ENCODE measurements at regions not wholly inside any gene's neighbourhood (a gene's known extent, or its start where the extent isn't known, plus 50 kb on each side); places are given as distances from the start of the nearest gene placed in this dataset.
"Not testable (repeated sequence)": the region's sequence is repeated elsewhere in the genome, so short reads cannot be mapped to it uniquely, and the experiment has no call there.

GRCh38 chr22:46031557-46031956 lies 54.6 kb upstream of the WNT7B start:
- Histone ChIP-seq H3K9me3 (ENCODE audit: control insufficient read depth in 2 of 2, low read length in 2 of 2) (no peaks in the 10 kb centered on the region), H3K36me3 (ENCODE audit: control insufficient read depth, insufficient read depth, low read length) (no peaks in the 10 kb centered on the region), H3K4me3 (ENCODE audit: low read depth, low read length) (no peak overlapping the region), H3K27ac (ENCODE audit: insufficient read depth, low read length, poor library complexity, severe bottlenecking) (no peak overlapping the region), H3K27me3 (ENCODE audit: control insufficient read depth, insufficient read depth, low read length) (peaks cover 4% of the 10 kb centered on the region), H3K4me1 (ENCODE audit: control insufficient read depth, insufficient read depth, low read length, poor library complexity, severe bottlenecking) (peaks cover 17% of the 10 kb centered on the region)
- Mint-ChIP-seq H3K36me3 (no peaks in the 10 kb centered on the region), H3K4me3 (no peak overlapping the region), H3K9me3 (no peaks in the 10 kb centered on the region), H3K27me3 (peaks cover 19% of the 10 kb centered on the region), H3K4me1 (peaks cover under 1 to 17% (median 2%) of the 10 kb centered on the region in 4 donors), H3K27ac (no peak overlapping the region)
- no peak for ATAC-seq (ENCODE audit: low read depth in 2 of 2)
- no peak for DNase-seq

DNA sequence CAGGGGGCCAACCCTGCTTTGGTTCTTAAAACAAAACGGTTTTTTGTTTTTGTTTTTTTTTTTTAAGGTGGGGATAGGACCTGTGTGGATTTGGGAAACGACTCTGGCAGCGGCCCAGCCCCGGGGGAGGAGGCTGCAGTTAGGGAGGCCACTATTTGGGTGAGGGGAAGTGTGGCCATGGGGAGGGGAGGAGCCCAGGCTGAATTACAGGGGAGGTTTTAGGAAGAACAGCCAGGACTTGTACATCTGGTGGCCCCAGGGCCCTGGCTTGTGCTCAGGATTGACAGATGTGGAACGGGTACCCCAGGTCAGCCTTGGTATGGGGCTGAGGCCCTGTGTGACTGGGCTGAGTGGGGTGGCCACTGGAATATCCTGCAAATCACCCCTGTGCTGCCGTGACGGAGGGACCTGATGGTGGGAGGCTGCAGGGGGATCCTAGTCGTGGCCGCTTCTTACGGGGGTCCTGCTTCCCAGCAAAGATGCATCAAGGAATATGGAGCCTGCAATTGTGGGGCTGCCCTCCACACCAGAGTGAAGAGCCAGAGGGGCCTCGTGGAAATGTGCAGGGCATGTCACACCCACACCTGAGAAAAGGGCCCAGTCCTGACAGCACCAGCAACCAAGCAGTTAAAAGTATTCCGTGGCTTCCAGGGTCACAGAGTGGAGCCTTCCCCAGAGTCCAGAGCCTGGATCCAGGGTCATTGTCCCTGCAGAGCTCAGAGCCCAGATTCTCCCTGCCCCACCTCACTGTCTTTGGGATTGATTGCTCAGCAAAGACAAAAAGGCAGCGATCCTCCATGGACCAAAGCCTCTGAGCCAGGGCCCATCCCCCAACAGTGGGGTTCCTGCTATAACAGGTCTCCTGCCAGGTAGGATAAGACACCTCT lies 55.2 kb upstream of the WNT7B start:
- ATAC-seq (ENCODE audit: low read depth in 2 of 2) (no peak), DNase-seq (no peak)
- peaks cover 22% of the 10 kb centered on the region for H3K4me1 ChIP-seq (ENCODE audit: control insufficient read depth, insufficient read depth, low read length, poor library complexity, severe bottlenecking)
- H3K4me3 ChIP-seq (ENCODE audit: low read depth, low read length): no peak overlapping the region
- H3K9me3 Mint-ChIP-seq: no peaks in the 10 kb centered on the region
- no peaks in the 10 kb centered on the region for H3K27me3 ChIP-seq (ENCODE audit: control insufficient read depth, insufficient read depth, low read length)
- peaks cover 5 to 19% (median 8%) of the 10 kb centered on the region in 4 donors for H3K4me1 Mint-ChIP-seq
- no peak overlapping the region for H3K27ac Mint-ChIP-seq
- H3K27ac ChIP-seq (ENCODE audit: insufficient read depth, low read length, poor library complexity, severe bottlenecking): no peak overlapping the region
- H3K27me3 Mint-ChIP-seq: peaks cover 15% of the 10 kb centered on the region
- H3K4me3 Mint-ChIP-seq: no peak overlapping the region
- H3K9me3 ChIP-seq (ENCODE audit: control insufficient read depth in 2 of 2, low read length in 2 of 2): no peaks in the 10 kb centered on the region
- no peaks in the 10 kb centered on the region for H3K36me3 Mint-ChIP-seq
- no peaks in the 10 kb centered on the region for H3K36me3 ChIP-seq (ENCODE audit: control insufficient read depth, insufficient read depth, low read length)

- DNase-seq (no peak), ATAC-seq (ENCODE audit: low read depth in 2 of 2) (no peak)
- no peaks in the 10 kb centered on the region for H3K9me3 ChIP-seq (ENCODE audit: control insufficient read depth in 2 of 2, low read length in 2 of 2)
- Mint-ChIP-seq H3K27me3 (peaks cover 7% of the 10 kb centered on the region), H3K4me1 (peaks cover 5 to 20% (median 8%) of the 10 kb centered on the region in 4 donors), H3K4me3 (peak overlapping the region in 2 of 4 donors; percentile 5 to 14), H3K27ac (peak overlapping the region in 1 of 3 donors; percentile 34), H3K9me3 (no peaks in the 10 kb centered on the region), H3K36me3 (no peaks in the 10 kb centered on the region)
- peaks cover 19% of the 10 kb centered on the region for H3K4me1 ChIP-seq (ENCODE audit: control insufficient read depth, insufficient read depth, low read length, poor library complexity, severe bottlenecking)
- H3K36me3 ChIP-seq (ENCODE audit: control insufficient read depth, insufficient read depth, low read length): no peaks in the 10 kb centered on the region
- H3K27me3 ChIP-seq (ENCODE audit: control insufficient read depth, insufficient read depth, low read length): no peaks in the 10 kb centered on the region
- no peak overlapping the region for H3K4me3 ChIP-seq (ENCODE audit: low read depth, low read length)
- no peak overlapping the region for H3K27ac ChIP-seq (ENCODE audit: insufficient read depth, low read length, poor library complexity, severe bottlenecking)
Measured at GRCh38 chr22:46033256-46034200, 56.6 kb upstream of the WNT7B start.

DNA sequence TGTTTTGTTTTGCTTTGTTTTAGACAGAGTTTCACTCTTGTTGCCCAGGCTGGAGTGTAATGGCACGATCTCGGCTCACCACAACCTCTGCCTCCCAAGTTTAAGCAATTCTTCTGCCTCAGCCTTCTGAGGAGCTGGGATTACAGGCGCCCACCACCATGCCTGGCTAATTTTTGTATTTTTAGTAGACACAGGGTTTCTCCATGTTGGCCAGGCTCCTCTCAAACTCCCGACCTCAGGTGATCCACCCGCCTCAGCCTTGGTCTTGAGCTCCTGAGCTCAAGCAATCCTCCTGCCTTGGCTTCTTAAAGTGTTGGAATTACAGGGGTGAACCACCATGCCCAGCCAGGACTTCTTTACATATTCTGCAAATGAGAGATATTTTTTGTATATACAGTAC lies 57.5 kb upstream of the WNT7B start:
- not testable (repeated sequence) for H3K27me3 Mint-ChIP-seq; H3K27ac Mint-ChIP-seq; H3K4me3 ChIP-seq (ENCODE audit: low read depth, low read length); H3K36me3 ChIP-seq (ENCODE audit: control insufficient read depth, insufficient read depth, low read length); H3K27ac ChIP-seq (ENCODE audit: insufficient read depth, low read length, poor library complexity, severe bottlenecking); H3K27me3 ChIP-seq (ENCODE audit: control insufficient read depth, insufficient read depth, low read length); H3K9me3 ChIP-seq (ENCODE audit: control insufficient read depth in 2 of 2, low read length in 2 of 2); H3K36me3 Mint-ChIP-seq; ATAC-seq (ENCODE audit: low read depth in 2 of 2); H3K9me3 Mint-ChIP-seq; DNase-seq
- Mint-ChIP-seq H3K4me3 (peak overlapping the region in 1 of 4 donors; percentile 75), H3K4me1 (peaks cover 5 to 20% (median 8%) of the 10 kb centered on the region in 4 donors)
- H3K4me1 ChIP-seq (ENCODE audit: control insufficient read depth, insufficient read depth, low read length, poor library complexity, severe bottlenecking): peaks cover 19% of the 10 kb centered on the region

DNA sequence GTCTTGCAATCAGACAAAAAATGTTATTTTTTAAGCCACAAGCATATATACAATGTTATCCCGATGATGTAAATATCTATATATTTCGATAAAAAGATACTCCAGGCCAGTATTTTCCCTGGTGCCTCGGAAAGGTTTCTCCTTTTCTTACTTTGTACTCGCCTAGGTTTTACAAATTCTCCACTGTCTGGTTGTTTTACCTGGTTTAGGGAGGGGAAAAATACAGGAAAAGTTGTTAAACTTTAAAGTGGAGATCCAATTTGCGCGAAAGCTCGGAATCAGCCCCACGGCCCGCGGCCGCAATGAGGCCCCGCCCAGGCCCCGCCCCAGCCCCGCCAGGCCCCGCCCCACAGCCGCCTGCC lies 58.4 kb upstream of the WNT7B start:
- ATAC-seq (ENCODE audit: low read depth in 2 of 2) (no peak), DNase-seq (no peak)
- Mint-ChIP-seq H3K27me3 (no peaks in the 10 kb centered on the region), H3K4me1 (peaks cover 5 to 20% (median 8%) of the 10 kb centered on the region in 4 donors), H3K9me3 (no peaks in the 10 kb centered on the region), H3K4me3 (peak overlapping the region; percentile 75 to 95 (median 90)), H3K27ac (peak overlapping the region in 2 of 3 donors; percentile 78 to 92), H3K36me3 (no peaks in the 10 kb centered on the region)
- Histone ChIP-seq H3K4me3 (ENCODE audit: low read depth, low read length) (peak overlapping the region; percentile 92), H3K36me3 (ENCODE audit: control insufficient read depth, insufficient read depth, low read length) (no peaks in the 10 kb centered on the region), H3K27ac (ENCODE audit: insufficient read depth, low read length, poor library complexity, severe bottlenecking) (peak overlapping the region; percentile 99), H3K9me3 (ENCODE audit: control insufficient read depth in 2 of 2, low read length in 2 of 2) (no peaks in the 10 kb centered on the region), H3K27me3 (ENCODE audit: control insufficient read depth, insufficient read depth, low read length) (no peaks in the 10 kb centered on the region), H3K4me1 (ENCODE audit: control insufficient read depth, insufficient read depth, low read length, poor library complexity, severe bottlenecking) (peaks cover 19% of the 10 kb centered on the region)

- peak overlapping the region; percentile 92 to 97 (median 95) for H3K27ac Mint-ChIP-seq
- H3K4me1 Mint-ChIP-seq: peaks cover 5 to 20% (median 8%) of the 10 kb centered on the region in 4 donors
- H3K9me3 Mint-ChIP-seq: no peaks in the 10 kb centered on the region
- H3K9me3 ChIP-seq (ENCODE audit: control insufficient read depth in 2 of 2, low read length in 2 of 2): no peaks in the 10 kb centered on the region
- H3K4me1 ChIP-seq (ENCODE audit: control insufficient read depth, insufficient read depth, low read length, poor library complexity, severe bottlenecking): peaks cover 19% of the 10 kb centered on the region
- ATAC-seq (ENCODE audit: low read depth in 2 of 2) (peak; percentile 90 to 94), DNase-seq (peak; percentile 99 to 100 (median 100))
- no peaks in the 10 kb centered on the region for H3K27me3 ChIP-seq (ENCODE audit: control insufficient read depth, insufficient read depth, low read length)
- H3K27ac ChIP-seq (ENCODE audit: insufficient read depth, low read length, poor library complexity, severe bottlenecking): peak overlapping the region; percentile 99
- no peaks in the 10 kb centered on the region for H3K27me3 Mint-ChIP-seq
- no peaks in the 10 kb centered on the region for H3K36me3 Mint-ChIP-seq
- peak overlapping the region; percentile 74 for H3K4me3 ChIP-seq (ENCODE audit: low read depth, low read length)
- peak overlapping the region; percentile 86 to 95 (median 90) for H3K4me3 Mint-ChIP-seq
- H3K36me3 ChIP-seq (ENCODE audit: control insufficient read depth, insufficient read depth, low read length): no peaks in the 10 kb centered on the region
Measured at GRCh38 chr22:46035742-46036557, 59.0 kb upstream of the WNT7B start.
